Forelimb muscle (tissue), 1 donor: ENCODE measurements at regions not wholly inside any gene's neighbourhood (a gene's known extent, or its start where the extent isn't known, plus 50 kb on each side); places are given as distances from the start of the nearest gene placed in this dataset.
"Not testable (repeated sequence)": the region's sequence is repeated elsewhere in the genome, so short reads cannot be mapped to it uniquely, and the experiment has no call there.

Source experiments
- DNase-seq: peaks from one replicate; pipeline ENCODE4 v3.0.0-alpha.2; 2013; ENCODE audit warnings: low read depth

- DNase-seq, result no peak
These were observed 73.8 kb downstream of the DIO3 start for GRCh38 chr14:101634850-101635748.

GRCh38 chr14:101635749-101636560 lies 74.7 kb downstream of the DIO3 start:
- no peak for DNase-seq

GRCh38 chr14:101639241-101639833 lies 78.0 kb downstream of the DIO3 start:
- DNase-seq, result no peak

- DNase-seq, result no peak
These were observed 82.4 kb downstream of the DIO3 start for GRCh38 chr14:101643651-101644050.

- no peak for DNase-seq
These were observed 92.8 kb downstream of the DIO3 start for GRCh38 chr14:101654051-101654450.

- DNase-seq, result no peak
These were observed 96.1 kb downstream of the DIO3 start for GRCh38 chr14:101657372-101657771.

- no peak for DNase-seq
These were observed 95.9 kb upstream of the PPP2R5C start for GRCh38 chr14:101665478-101666078.

- no peak for DNase-seq
These were observed 95.2 kb upstream of the PPP2R5C start for GRCh38 chr14:101666264-101666663.

- no peak for DNase-seq
These were observed 91.9 kb upstream of the PPP2R5C start for GRCh38 chr14:101669629-101670028.

- no peak for DNase-seq
These were observed 87.6 kb upstream of the PPP2R5C start for GRCh38 chr14:101673873-101674272.

GRCh38 chr14:101675835-101676234 lies 85.7 kb upstream of the PPP2R5C start:
- DNase-seq, result not testable (repeated sequence)

GRCh38 chr14:101677912-101678327 lies 83.6 kb upstream of the PPP2R5C start:
- DNase-seq, result not testable (repeated sequence)

GRCh38 chr14:101681795-101682194 lies 79.7 kb upstream of the PPP2R5C start:
- no peak for DNase-seq

- no peak for DNase-seq
These were observed 78.1 kb upstream of the PPP2R5C start for GRCh38 chr14:101683365-101683764.

GRCh38 chr14:101687756-101688546 lies 73.6 kb upstream of the PPP2R5C start:
- DNase-seq, result no peak

- DNase-seq, result no peak
These were observed 72.4 kb upstream of the PPP2R5C start for GRCh38 chr14:101689039-101689501.

- DNase-seq, result not testable (repeated sequence)
These were observed 71.5 kb upstream of the PPP2R5C start for GRCh38 chr14:101689966-101690365.

- DNase-seq, result no peak
These were observed 65.8 kb upstream of the PPP2R5C start for GRCh38 chr14:101695659-101696058.

GRCh38 chr14:101704140-101704539 lies 57.4 kb upstream of the PPP2R5C start:
- no peak for DNase-seq

GRCh38 chr14:101705733-101706508 lies 55.6 kb upstream of the PPP2R5C start:
- DNase-seq, result no peak
